ENCODE measurements at regions not wholly inside any gene's neighbourhood (a gene's known extent, or its start where the extent isn't known, plus 50 kb on each side); places are given as distances from the start of the nearest gene placed in this dataset.
"Not testable (repeated sequence)": the region's sequence is repeated elsewhere in the genome, so short reads cannot be mapped to it uniquely, and the experiment has no call there.

DNA sequence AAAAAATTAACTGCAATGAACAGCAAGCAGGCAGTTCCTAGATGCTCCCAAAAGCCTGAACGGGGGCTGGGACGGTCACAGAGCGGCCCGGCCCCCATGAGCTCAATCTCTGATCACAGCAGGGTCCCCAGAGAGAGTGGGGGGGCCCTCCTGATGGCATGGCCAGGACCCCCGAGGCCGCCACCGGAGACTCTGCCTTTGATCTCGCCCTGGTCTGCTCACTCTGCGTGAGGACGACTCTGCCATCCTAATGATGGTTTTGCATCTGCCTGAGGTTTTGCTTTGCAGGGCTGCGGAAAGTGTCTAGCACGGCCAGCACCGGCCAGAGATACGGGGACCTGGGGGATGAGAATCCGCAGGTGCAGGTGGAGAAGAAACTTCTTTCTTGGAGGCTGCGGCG lies 103.8 kb downstream of the SHOX start:
- DNase-seq (ENCODE audit: low read depth) = no peak

DNA sequence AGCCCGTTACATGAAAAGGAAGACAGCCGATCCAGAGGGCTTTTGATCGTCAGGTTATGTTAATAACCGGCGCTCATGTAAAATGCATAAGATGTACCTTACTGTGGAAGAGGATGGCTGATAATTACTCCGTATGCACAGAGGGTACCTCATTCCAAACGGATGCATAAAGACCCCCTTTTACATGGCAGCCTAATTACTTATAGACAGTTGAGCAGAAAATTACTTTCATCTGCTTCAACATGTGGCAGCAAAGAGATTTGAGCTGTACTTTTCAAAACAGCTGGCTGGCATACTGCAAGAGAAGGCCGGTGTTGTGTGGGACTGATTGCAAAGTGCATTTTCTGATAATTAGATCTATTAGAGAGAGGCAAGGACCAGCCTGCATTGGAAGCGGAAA lies 103.4 kb downstream of the SHOX start:
- no peak for DNase-seq (ENCODE audit: low read depth)

DNA sequence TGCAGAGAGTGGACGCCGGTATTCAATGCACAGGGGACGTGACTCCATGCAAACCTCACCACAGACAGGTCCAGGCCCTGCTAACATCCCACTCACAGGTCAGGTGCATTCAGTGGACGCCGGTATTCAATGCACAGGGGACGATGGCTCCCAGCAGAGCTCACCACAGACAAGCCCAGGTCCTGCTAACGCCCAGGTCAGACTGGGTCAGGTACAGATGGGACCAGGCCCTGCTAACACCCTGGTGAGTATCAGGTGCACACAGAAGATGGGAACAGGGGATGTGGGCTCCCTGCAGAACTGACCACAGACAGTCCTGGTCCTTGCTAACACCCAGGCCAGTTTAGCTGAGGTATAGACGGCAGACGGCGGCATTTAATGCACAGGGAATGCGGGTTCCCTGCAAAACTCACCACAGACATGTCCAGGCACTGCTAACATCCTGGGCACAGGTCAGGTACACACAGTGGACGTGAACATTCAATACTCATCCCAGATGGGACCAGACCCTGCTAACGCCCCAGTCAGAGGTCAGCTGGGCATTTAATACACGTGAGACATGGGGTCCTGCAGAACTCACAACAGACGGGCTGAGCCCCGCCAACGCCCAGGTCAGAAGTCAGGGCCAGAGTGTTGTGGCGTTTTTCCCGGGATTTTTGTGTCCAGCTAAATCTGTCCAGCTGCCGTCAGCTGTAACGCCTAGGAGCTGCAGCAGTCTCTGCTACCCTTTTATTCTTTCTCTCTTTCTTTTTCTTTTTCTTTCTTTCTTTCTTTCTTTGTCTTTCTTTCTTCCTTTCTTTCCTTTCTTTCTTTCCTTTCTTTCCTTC lies 99.2 kb downstream of the SHOX start:
- DNase-seq (ENCODE audit: low read depth) = no peak

DNA sequence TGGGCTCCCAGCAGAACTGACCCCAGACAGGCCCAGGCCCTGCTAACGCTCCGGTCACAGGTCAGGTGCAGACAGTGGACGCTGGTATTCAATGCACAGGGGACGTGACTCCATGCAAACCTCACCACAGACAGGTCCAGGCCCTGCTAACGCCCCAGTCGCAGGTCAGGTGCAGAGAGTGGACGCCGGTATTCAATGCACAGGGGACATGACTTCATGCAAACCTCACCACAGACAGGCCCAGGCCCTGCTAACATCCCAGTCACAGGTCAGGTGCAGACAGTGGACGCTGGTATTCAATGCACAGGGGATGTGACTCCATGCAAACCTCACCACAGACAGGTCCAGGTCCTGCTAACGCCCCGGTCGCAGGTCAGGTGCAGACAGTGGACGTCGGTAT lies 98.5 kb downstream of the SHOX start:
- DNase-seq (ENCODE audit: low read depth) = not testable (repeated sequence)

DNA sequence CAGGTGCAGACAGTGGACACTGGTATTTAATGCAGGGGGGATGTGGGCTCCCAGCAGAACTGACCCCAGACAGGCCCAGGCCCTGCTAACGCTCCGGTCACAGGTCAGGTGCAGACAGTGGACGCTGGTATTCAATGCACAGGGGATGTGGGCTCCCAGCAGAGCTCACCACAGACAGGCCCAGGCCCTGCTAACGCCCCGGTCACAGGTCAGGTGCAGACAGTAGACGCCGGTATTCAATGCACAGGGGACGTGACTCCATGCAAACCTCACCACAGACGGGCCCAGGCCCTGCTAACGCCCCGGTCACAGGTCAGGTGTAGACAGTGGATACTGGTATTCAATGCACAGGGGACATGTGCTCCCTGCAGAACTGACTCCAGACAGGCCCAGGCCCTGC lies 98.0 kb downstream of the SHOX start:
- not testable (repeated sequence) for DNase-seq (ENCODE audit: low read depth)

DNA sequence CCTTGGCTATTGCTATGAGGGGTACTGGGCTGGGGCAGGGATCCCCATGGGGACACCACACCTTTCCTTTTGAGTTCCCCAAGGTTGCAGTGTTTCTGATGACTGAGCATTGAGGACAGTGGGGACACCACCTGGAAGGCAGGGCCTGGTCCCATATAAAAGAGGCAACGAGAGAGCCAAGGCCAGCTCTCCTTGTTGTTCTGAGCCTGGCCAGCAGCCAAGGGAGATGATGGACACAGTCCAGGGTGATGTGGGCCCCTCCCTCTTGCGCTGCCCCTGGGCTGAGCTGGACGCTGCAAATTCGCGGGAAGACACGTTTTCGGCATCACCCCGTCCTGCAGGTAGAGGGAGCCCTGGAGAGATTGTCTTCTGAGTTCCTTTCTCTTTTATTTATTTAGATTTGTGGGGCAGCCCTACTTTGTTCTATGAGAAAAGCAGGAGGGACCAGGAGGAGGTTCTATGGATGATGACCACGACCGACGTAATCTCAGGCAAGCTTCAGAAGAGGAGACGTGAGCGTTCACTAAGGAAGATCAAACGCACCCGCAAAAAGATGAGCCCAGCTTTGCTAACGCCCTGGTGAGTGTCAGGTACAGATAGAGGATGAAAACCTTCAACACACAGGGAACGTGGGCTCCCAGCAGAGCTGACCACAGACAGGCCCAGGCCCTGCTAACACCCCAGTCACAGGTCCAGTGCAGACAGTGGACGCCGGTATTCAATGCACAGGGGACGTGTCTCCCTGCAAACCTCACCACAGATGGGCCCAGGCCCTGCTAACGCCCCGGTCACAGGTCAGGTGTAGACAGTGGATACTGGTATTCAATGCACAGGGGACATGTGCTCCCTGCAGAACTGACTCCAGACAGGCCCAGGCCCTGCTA lies 97.4 kb downstream of the SHOX start:
- no peak for DNase-seq (ENCODE audit: low read depth)

DNA sequence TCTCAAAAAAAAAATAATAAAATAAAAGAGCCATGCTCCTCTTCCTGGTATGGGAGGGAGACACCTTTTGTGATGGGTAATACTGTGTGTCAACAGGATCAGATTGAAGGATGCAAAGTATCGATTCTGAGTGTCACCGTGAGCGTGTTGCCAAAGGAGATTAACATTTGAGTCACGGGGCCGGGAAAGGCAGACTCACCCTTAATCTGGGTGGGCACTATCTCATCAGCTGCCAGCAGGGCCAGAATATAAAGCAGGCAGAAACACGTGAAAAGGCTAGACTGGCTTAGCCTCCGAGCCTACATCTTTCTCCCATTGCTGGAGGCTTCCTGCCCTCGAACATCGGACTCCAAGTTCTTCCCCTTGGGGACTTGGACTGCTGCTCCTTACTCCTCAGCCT lies 95.4 kb downstream of the SHOX start:
- DNase-seq (ENCODE audit: low read depth) = no peak

DNA sequence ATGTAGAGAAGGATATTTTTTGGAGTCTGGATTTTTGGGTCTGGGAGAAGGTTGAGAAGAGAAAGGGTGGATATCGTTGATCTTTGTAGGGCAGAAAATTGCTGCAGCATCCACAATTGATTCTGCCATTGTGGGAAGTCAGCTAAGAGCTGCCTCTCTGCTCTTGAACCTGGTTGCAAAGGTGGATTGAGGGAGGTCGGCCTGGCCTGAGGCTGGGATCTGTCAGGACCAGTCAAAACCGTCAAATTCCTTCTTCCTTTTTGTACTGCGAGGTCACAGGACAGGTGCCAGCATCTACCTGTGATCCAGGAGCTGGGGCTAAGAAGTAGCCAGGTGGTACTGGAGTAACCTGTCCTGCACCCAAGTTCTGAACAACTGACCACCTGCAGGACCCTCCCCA lies 93.7 kb downstream of the SHOX start:
- DNase-seq (ENCODE audit: low read depth) = no peak

DNA sequence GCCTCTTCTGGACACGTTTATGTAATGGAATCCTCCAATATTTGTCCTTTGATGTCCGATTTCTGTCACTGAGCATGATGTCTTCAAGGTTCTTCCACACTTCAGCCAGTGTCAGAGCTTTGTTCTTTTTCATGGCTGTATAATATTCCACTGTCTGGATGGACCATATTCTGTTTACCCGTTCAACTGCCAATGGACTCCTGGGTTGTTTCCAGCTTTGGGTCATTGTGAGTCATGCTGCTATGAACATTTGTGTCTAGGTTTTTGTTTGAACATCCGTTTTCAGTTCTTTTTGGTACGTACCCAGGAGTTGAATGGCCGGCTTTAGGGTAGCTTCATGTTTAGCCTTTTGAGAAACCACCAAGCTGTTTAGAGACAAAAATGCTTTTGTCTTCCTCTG lies 93.2 kb downstream of the SHOX start:
- DNase-seq (ENCODE audit: low read depth) = no peak

DNA sequence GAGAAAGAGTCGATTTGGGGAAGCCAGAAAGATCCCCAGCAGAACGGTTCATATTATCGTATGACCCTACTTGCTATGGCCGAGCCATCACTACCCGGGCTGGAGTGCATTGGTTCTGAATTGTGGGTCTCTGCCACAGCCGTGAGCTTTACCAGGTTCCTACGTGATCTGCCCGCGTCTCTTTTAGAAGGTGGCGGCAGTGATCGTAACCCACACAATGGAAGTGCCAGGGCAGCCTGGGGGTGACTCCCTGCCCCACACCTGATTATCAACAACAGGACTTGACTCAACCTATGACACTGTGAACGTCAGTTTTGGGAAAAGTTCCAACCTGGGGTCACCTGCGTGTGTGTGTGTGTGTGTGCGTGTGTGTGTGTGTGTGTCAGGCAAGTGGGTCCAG lies 90.8 kb downstream of the SHOX start:
- no peak for DNase-seq (ENCODE audit: low read depth)

DNA sequence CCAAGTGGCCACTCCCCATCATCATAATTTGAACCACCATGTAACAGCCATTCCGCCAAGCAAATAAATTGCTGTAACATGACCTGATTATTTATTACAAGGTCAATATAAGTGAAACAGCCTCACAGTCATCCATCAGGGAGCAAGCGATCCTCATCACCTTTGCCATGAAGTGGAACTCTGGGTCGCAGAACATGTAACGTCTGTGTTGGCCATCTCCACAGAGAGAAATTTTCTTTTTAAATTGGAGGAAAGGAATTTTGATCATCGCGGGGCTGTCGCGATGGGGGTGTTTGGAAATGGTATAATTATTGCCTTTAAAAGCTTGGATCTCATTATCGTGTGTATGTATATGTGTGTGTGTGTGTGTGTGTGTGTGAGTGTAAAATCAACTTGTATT lies 90.2 kb downstream of the SHOX start:
- DNase-seq (ENCODE audit: low read depth) = no peak

DNA sequence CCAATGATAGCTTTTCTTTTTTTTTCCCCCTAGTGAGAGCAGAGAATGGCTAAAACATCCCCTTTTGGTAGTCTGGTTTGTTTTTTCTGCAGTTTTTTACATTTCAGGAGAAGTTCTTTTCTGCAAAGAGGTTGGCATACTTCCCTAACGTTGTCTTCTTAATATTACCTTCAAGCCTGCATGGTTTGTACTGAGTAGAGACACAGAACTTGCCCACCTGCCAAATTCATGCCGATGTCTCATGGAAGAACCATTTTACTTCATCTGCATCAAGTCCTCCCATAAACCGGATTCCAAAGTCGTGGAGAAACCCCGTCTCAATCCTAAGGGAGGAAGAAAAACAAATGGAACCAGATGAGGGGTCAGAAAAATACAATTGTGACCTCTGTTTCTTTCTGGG lies 89.7 kb downstream of the SHOX start:
- DNase-seq (ENCODE audit: low read depth) = no peak

DNA sequence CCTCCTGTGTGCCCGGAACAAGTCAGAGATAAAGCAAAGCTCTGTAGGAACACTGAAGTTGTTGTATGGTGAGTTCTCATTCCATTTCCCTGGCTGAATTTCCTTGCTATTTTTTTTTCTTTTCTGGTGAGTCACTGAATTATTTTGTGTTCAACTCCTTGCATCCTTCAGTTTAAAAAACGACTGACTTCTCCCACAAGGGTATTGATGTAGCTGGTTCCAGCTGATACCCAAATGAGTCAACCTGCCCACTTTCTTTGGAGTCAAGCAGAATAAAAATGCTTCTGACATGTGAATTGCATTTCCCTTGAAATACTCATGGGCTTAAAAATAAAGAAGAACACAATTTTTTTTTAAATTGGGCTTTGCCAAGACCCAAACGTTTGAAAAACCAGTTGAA lies 85.5 kb downstream of the SHOX start:
- no peak for DNase-seq (ENCODE audit: low read depth)

DNA sequence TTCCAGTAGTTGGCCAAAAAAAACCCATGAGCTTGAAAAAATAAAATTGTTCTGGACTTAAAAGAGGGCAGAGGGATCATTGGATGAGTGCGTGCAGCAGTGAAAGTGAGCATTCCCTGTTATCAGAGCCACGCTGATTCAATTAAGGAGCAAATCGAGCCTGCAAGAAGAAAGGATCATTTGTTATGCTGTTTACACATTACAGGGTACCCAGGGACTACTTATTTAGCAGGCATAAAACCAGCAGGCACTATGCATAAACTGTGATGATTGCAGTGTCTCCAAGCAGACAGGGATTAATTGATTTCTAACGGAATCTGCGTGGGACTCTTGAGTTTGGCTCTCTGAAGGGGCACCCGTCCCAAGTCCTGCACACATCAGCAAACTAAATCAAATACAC lies 83.5 kb downstream of the SHOX start:
- DNase-seq (ENCODE audit: low read depth) = no peak

Measured in HS-27A (cell line).